Ovary (tissue), 7 donors: ENCODE measurements at regions not wholly inside any gene's neighbourhood (a gene's known extent, or its start where the extent isn't known, plus 50 kb on each side); places are given as distances from the start of the nearest gene placed in this dataset.

Experiments used
- DNase-seq, 5 donors: peaks; one replicate each; pipeline ENCODE4 v3.0.0-alpha.2; 2019 to 2020
- H3K27ac ChIP-seq, 2 donors: fragments of 200-600 bp; one replicate each; pipeline versions ENCODE4 v1.5.1 to v1.8.0; 2019 to 2022
- H3K27me3 ChIP-seq: fragments of 200-600 bp; one replicate; pipeline ENCODE4 v1.8.0; 2022
- H3K36me3 ChIP-seq: fragments of 200-600 bp; sonication (generic); one replicate; pipeline ENCODE4 v1.5.1; 2019
- H3K4me1 ChIP-seq: one replicate; pipeline ENCODE4 v1.8.1; 2013; ENCODE audit warnings: mild to moderate bottlenecking, moderate library complexity; ENCODE audit not compliant: insufficient read depth
- H3K4me3 ChIP-seq: fragments of 200-600 bp; sonication (generic); one replicate; pipeline ENCODE4 v1.5.1; 2017
- H3K9me3 ChIP-seq, 2 donors: fragments of 200-600 bp in 1 of 2; sonication (generic) in 1 of 2; one replicate each; pipeline versions ENCODE4 v1.5.1 to v1.8.1; 2013 to 2019; ENCODE audit warnings: mild to moderate bottlenecking in 1 of 2, moderate library complexity in 1 of 2
- CTCF ChIP-seq, 3 donors: fragments of 450-650 bp in 2 of 3; fragments of 200-600 bp in 1 of 3; IDR thresholded peaks; one replicate each; pipeline versions ENCODE4 v1.5.1 to v1.8.0; 2016 to 2022; ENCODE audit warnings: antibody characterized with exemption in 3 of 3, mild to moderate bottlenecking in 1 of 3
- EP300 ChIP-seq: sonication (generic); formaldehyde crosslinking; IDR thresholded peaks from one replicate; pipeline ENCODE4 v1.6.1; 2017; ENCODE audit warnings: antibody characterized with exemption
- POLR2A ChIP-seq: fragments of 450-650 bp; IDR thresholded peaks from one replicate; pipeline ENCODE4 v1.6.1; 2017; ENCODE audit warnings: antibody characterized with exemption, mild to moderate bottlenecking, moderate library complexity
- WGBS, 3 donors: extraction: QIAGEN DNeasy Blood & Tissue Kit in 1 of 3; methylation state at CpG; one replicate each; pipeline versions ENCODE4 v1.1.5 to v1.1.7; 2013 to 2017; 5-methylcytosine and 5-hydroxymethylcytosine counted together
- intact Hi-C, 4 donors: fragments of 100-400 bp; cut with DNase I; formaldehyde crosslinking; loops; one replicate each; pipeline versions ENCODE4 v1.11.0 to v1.15.1; 2022 to 2023
- donor health status: DM: no; HTN: no; CAD: no; lungs with moderate emphysema.
- donor health status: DM: no; HTN: no; CAD: no.
- donor health status: Bipolar disorder and iron deficiency.
- donor health status: DM: no; HTN: no; CAD: no.
- donor health status: DM: yes; HTN: yes; CAD: no.

GRCh38 chr5:54876556-54876955 is 108.8 kb downstream of the ESM1 start:
- intact Hi-C loops = no loop called here
- no peak for DNase-seq
- H3K36me3 ChIP-seq = no peaks in the 10 kb centered on the region
- 68 to 70% (median 68%) methylated on average over 6 of the region's 6 CpGs for WGBS, 3 donors
- no peak overlapping the region for H3K4me3 ChIP-seq
- no peaks in the 10 kb centered on the region for H3K27me3 ChIP-seq
- H3K4me1 ChIP-seq = no peaks in the 10 kb centered on the region
- no peak overlapping the region for H3K27ac ChIP-seq
- no peaks in the 10 kb centered on the region for H3K9me3 ChIP-seq
- TF ChIP-seq CTCF (IDR thresholded peaks at IDR 0.05) = no peak
- TF ChIP-seq EP300 = no peak
- TF ChIP-seq POLR2A = no peak

- WGBS, 3 donors = 10 to 39% (median 28%) methylated on average over 7 of the region's 7 CpGs
Measured at GRCh38 chr5:54874337-54875021, 110.9 kb downstream of the ESM1 start.

GRCh38 chr5:54873691-54874090 is 111.7 kb downstream of the ESM1 start:
- no peaks in the 10 kb centered on the region for H3K9me3 ChIP-seq
- H3K36me3 ChIP-seq = no peaks in the 10 kb centered on the region
- H3K4me1 ChIP-seq = no peaks in the 10 kb centered on the region
- WGBS, 3 donors = 79 to 93% (median 85%) methylated on average over 2 of the region's 2 CpGs
- no peak overlapping the region for H3K27ac ChIP-seq
- DNase-seq = no peak
- H3K4me3 ChIP-seq = no peak overlapping the region
- no peak for TF ChIP-seq POLR2A
- no peak for TF ChIP-seq EP300
- no peak for TF ChIP-seq CTCF (IDR thresholded peaks at IDR 0.05)
- no peaks in the 10 kb centered on the region for H3K27me3 ChIP-seq
- intact Hi-C loops = no loop called here

More at GRCh38 chr5:54874337-54875021, 110.9 kb downstream of the ESM1 start:
- no peaks in the 10 kb centered on the region for H3K36me3 ChIP-seq
- intact Hi-C loops = no loop called here
- no peak overlapping the region for H3K4me3 ChIP-seq
- no peak for DNase-seq
- H3K27ac ChIP-seq = no peak overlapping the region
- TF ChIP-seq CTCF (IDR thresholded peaks at IDR 0.05) (no peak), POLR2A (no peak), EP300 (no peak)
- no peaks in the 10 kb centered on the region for H3K4me1 ChIP-seq
- H3K9me3 ChIP-seq = no peaks in the 10 kb centered on the region
- no peaks in the 10 kb centered on the region for H3K27me3 ChIP-seq

DNA sequence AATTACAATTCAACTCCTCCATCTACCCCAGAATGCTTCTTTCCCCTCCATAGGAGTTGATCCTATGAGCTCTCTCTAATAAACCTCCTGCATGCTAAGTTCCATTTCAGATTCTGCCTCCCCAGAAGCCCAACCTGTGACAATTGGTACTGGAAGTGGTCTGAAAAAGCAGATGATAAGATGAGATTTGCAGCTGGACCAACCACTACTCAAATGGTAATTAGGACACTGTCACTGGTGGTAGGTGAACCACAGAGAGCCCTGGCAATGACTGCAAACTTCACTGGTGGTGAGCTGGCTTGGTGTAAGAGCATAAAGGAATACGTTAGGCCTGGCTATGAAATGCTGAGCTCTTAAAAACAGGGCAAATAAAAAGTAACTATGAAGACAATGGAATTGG is 112.6 kb downstream of the ESM1 start:
- Histone ChIP-seq H3K4me3 (no peak overlapping the region), H3K36me3 (no peaks in the 10 kb centered on the region), H3K9me3 (no peaks in the 10 kb centered on the region), H3K27me3 (no peaks in the 10 kb centered on the region), H3K27ac (no peak overlapping the region), H3K4me1 (no peaks in the 10 kb centered on the region)
- intact Hi-C loops = no loop called here
- no peak for TF ChIP-seq EP300
- TF ChIP-seq POLR2A = no peak
- no peak for TF ChIP-seq CTCF (IDR thresholded peaks at IDR 0.05)
- 86 to 94% (median 89%) methylated on average over 1 of the region's 1 CpG for WGBS, 3 donors
- no peak for DNase-seq
